ENCODE measurements at regions not wholly inside any gene's neighbourhood (a gene's known extent, or its start where the extent isn't known, plus 50 kb on each side); places are given as distances from the start of the nearest gene placed in this dataset.

DNA sequence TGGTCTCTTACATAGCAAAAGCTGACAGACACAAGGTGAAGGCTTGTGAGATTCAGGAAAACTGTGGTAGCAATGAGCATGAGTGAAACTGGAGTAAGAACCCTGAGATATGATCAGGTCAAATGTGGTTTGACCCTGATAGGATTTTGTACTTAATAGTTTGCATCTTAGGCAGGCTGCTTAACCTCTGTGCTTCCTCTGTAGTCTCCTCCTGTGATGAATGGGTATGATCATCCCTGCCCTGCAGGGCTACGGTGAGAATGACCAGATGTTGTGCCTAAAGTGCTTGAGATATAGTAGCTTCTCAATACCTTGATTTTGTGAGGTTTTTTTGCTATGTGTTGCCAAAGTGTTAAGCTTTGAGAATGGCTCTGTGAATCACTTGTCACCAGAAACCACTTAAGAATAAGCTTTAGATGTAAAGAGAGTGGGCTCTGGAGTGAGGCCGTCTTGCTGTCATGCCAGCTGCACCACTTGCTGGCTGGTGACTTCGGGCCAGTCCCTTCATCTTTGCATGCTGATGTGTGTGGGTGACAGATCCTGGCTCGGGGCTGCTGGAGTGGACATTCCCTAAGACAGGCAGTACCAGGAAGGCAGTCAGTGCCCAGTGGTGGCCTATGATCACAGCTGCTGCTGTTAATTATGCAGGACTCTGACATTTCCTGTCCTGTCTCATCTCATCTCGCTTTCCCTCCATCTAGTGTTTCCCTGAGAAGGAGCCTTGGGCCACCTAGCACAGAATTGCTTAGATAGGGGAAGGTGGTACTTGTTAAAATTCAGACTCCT lies 254.7 kb downstream of the NFATC2 start:
- Histone ChIP-seq H3K4me1 (ENCODE audit: insufficient read depth) (no peaks in the 10 kb centered on the region), H2AFZ (no peak overlapping the region), H3K4me3 (no peak overlapping the region), H3K27me3 (no peaks in the 10 kb centered on the region), H3K27ac (no peak overlapping the region), H3K4me2 (no peak overlapping the region), H3K9me3 (ENCODE audit: low read depth) (no peaks in the 10 kb centered on the region), H3K79me2 (no peaks in the 10 kb centered on the region), H3K9me2 (replicated peaks; ENCODE audit: insufficient read depth) (no peaks in the 10 kb centered on the region), H4K20me1 (ENCODE audit: insufficient read depth, poor library complexity, severe bottlenecking) (no peaks in the 10 kb centered on the region), H3K36me3 (replicated peaks; ENCODE audit: insufficient read depth, low read depth) (no peaks in the 10 kb centered on the region)
- TF ChIP-seq, protein P1, sequence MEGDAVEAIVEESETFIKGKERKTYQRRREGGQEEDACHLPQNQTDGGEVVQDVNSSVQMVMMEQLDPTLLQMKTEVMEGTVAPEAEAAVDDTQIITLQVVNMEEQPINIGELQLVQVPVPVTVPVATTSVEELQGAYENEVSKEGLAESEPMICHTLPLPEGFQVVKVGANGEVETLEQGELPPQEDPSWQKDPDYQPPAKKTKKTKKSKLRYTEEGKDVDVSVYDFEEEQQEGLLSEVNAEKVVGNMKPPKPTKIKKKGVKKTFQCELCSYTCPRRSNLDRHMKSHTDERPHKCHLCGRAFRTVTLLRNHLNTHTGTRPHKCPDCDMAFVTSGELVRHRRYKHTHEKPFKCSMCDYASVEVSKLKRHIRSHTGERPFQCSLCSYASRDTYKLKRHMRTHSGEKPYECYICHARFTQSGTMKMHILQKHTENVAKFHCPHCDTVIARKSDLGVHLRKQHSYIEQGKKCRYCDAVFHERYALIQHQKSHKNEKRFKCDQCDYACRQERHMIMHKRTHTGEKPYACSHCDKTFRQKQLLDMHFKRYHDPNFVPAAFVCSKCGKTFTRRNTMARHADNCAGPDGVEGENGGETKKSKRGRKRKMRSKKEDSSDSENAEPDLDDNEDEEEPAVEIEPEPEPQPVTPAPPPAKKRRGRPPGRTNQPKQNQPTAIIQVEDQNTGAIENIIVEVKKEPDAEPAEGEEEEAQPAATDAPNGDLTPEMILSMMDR (IDR thresholded peaks at IDR 0.05; ENCODE audit: poor library complexity): no peak
- TF ChIP-seq EZH2 (IDR thresholded peaks at IDR 0.05; ENCODE audit: borderline replicate concordance) (no peak), EZH2phosphoT487 (IDR thresholded peaks at IDR 0.05; ENCODE audit: low read depth, severe bottlenecking, unreplicated experiment) (no peak)
- DNase-seq (ENCODE audit: low spot score): no peak
- WGBS (ENCODE audit: low lambda C conversion rate, missing lambda C conversion rate): 58% methylated on average over 5 of the region's 5 CpGs

DNA sequence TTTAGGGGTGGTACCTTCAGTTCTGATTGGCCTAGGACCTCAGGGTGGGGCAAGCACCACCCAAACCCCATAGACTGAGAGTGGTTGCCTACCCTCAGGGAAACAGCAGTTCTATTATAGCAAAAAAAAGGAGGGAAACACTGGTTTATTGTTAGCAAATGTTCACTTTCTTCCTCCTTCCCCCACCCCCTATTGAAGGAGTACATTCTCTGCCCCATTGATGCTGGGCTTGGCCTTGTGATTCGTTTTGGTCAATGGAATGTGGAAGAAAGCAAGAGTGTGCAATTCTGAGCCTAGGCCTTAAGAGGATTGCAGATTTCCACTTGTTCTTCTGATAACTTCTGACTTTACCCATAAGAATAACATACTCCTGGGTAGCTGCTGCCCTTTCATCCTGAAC lies 255.8 kb downstream of the NFATC2 start:
- no peak overlapping the region for H2AFZ ChIP-seq

DNA sequence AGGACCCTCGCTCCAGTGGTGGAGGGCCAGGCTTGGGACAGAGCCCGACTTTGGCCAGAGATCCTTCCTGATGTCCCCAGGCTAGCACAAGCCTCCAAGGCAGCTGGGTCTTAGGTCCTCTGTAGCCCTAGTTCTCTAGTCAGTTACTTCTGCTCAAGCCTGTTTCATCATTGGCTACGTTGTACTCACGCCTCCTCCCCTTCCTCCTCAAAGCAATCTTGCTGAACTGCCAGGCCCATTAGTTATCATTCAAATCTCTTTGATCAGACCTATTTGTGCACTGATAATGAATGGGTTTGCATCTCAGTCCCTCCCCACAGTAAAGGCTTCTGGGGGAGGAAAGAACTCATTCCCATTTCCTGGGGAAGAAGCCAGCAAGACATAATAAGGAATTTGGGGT lies 256.8 kb downstream of the NFATC2 start:
- 67% methylated on average over 4 of the region's 4 CpGs for WGBS (ENCODE audit: low lambda C conversion rate, missing lambda C conversion rate)
- H3K36me3 ChIP-seq (replicated peaks; ENCODE audit: insufficient read depth, low read depth): no peaks in the 10 kb centered on the region
- no peaks in the 10 kb centered on the region for H4K20me1 ChIP-seq (ENCODE audit: insufficient read depth, poor library complexity, severe bottlenecking)
- DNase-seq (ENCODE audit: low spot score): no peak
- H3K4me1 ChIP-seq (ENCODE audit: insufficient read depth): no peaks in the 10 kb centered on the region
- no peak overlapping the region for H2AFZ ChIP-seq
- TF ChIP-seq EZH2 (IDR thresholded peaks at IDR 0.05; ENCODE audit: borderline replicate concordance) (no peak), EZH2phosphoT487 (IDR thresholded peaks at IDR 0.05; ENCODE audit: low read depth, severe bottlenecking, unreplicated experiment) (no peak)
- TF ChIP-seq, protein P1 (IDR thresholded peaks at IDR 0.05; ENCODE audit: poor library complexity): no peak
- H3K4me2 ChIP-seq: no peak overlapping the region
- no peaks in the 10 kb centered on the region for H3K79me2 ChIP-seq
- no peaks in the 10 kb centered on the region for H3K9me2 ChIP-seq (replicated peaks; ENCODE audit: insufficient read depth)
- no peaks in the 10 kb centered on the region for H3K27me3 ChIP-seq
- no peaks in the 10 kb centered on the region for H3K9me3 ChIP-seq (ENCODE audit: low read depth)
- no peak overlapping the region for H3K4me3 ChIP-seq
- no peak overlapping the region for H3K27ac ChIP-seq

More for the DNA sequence above, 255.8 kb downstream of the NFATC2 start:
- Histone ChIP-seq H3K79me2 (no peaks in the 10 kb centered on the region), H3K9me3 (ENCODE audit: low read depth) (no peaks in the 10 kb centered on the region), H3K4me1 (ENCODE audit: insufficient read depth) (no peaks in the 10 kb centered on the region), H3K4me2 (no peak overlapping the region), H3K4me3 (no peak overlapping the region), H4K20me1 (ENCODE audit: insufficient read depth, poor library complexity, severe bottlenecking) (no peaks in the 10 kb centered on the region), H3K36me3 (replicated peaks; ENCODE audit: insufficient read depth, low read depth) (no peaks in the 10 kb centered on the region), H3K9me2 (replicated peaks; ENCODE audit: insufficient read depth) (no peaks in the 10 kb centered on the region), H3K27me3 (no peaks in the 10 kb centered on the region), H3K27ac (no peak overlapping the region)
- no peak for DNase-seq (ENCODE audit: low spot score)
- TF ChIP-seq, protein P1 (IDR thresholded peaks at IDR 0.05; ENCODE audit: poor library complexity): no peak
- TF ChIP-seq EZH2 (IDR thresholded peaks at IDR 0.05; ENCODE audit: borderline replicate concordance) (no peak), EZH2phosphoT487 (IDR thresholded peaks at IDR 0.05; ENCODE audit: low read depth, severe bottlenecking, unreplicated experiment) (no peak)
- 27% methylated on average over 1 of the region's 1 CpG for WGBS (ENCODE audit: low lambda C conversion rate, missing lambda C conversion rate)

Data from hepatocyte (in vitro differentiated cells).